Left ventricle myocardium inferior (tissue), 1 donor: ENCODE measurements at regions not wholly inside any gene's neighbourhood (a gene's known extent, or its start where the extent isn't known, plus 50 kb on each side); places are given as distances from the start of the nearest gene placed in this dataset.

Experiments
- DNase-seq: peaks from one replicate; pipeline ENCODE4 v3.0.0-alpha.2; 2020
- H3K27ac ChIP-seq: fragments of 200-600 bp; replicated peaks from 2 replicates; pipeline ENCODE4 v1.8.0; 2021
- H3K27me3 ChIP-seq: fragments of 200-600 bp; 2 replicates; pipeline ENCODE4 v1.8.0; 2021; ENCODE audit warnings: low read depth
- H3K36me3 ChIP-seq: fragments of 200-600 bp; 2 replicates; pipeline ENCODE4 v1.8.0; 2021
- H3K4me1 ChIP-seq: fragments of 200-600 bp; 2 replicates; pipeline ENCODE4 v1.8.0; 2021
- H3K4me3 ChIP-seq: fragments of 200-600 bp; 2 replicates; pipeline ENCODE4 v1.8.0; 2021; ENCODE audit warnings: mild to moderate bottlenecking, moderate library complexity
- H3K9me3 ChIP-seq: fragments of 200-600 bp; replicated peaks from 2 replicates; pipeline ENCODE4 v1.8.0; 2021
- intact Hi-C: fragments of 100-400 bp; cut with micrococcal nuclease; formaldehyde crosslinking; loops from one replicate; pipeline ENCODE4 v1.11.0; 2022
- TF ChIP-seq, protein P1 (sequence below): fragments of 200-600 bp; IDR thresholded peaks from 2 replicates; pipeline ENCODE4 v1.8.0; 2021; ENCODE audit warnings: antibody characterized with exemption, mild to moderate bottlenecking, borderline replicate concordance
- donor health status: DM: no; HTN: yes; CAD: no; lungs with severe emphysema.

- H3K9me3 ChIP-seq, result no peaks in the 10 kb centered on the region
- TF ChIP-seq, protein P1, sequence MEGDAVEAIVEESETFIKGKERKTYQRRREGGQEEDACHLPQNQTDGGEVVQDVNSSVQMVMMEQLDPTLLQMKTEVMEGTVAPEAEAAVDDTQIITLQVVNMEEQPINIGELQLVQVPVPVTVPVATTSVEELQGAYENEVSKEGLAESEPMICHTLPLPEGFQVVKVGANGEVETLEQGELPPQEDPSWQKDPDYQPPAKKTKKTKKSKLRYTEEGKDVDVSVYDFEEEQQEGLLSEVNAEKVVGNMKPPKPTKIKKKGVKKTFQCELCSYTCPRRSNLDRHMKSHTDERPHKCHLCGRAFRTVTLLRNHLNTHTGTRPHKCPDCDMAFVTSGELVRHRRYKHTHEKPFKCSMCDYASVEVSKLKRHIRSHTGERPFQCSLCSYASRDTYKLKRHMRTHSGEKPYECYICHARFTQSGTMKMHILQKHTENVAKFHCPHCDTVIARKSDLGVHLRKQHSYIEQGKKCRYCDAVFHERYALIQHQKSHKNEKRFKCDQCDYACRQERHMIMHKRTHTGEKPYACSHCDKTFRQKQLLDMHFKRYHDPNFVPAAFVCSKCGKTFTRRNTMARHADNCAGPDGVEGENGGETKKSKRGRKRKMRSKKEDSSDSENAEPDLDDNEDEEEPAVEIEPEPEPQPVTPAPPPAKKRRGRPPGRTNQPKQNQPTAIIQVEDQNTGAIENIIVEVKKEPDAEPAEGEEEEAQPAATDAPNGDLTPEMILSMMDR, result no peak
- DNase-seq, result no peak
- intact Hi-C loops, result no loop called here
- H3K4me1 ChIP-seq, result peaks cover 12% of the 10 kb centered on the region
- no peak overlapping the region for H3K4me3 ChIP-seq
- H3K36me3 ChIP-seq, result no peaks in the 10 kb centered on the region
- H3K27ac ChIP-seq, result peak overlapping the region; percentile 2
- H3K27me3 ChIP-seq, result no peaks in the 10 kb centered on the region
Measured at GRCh38 chrX:38862100-38862499, 60.8 kb downstream of the MID1IP1 start.

DNA sequence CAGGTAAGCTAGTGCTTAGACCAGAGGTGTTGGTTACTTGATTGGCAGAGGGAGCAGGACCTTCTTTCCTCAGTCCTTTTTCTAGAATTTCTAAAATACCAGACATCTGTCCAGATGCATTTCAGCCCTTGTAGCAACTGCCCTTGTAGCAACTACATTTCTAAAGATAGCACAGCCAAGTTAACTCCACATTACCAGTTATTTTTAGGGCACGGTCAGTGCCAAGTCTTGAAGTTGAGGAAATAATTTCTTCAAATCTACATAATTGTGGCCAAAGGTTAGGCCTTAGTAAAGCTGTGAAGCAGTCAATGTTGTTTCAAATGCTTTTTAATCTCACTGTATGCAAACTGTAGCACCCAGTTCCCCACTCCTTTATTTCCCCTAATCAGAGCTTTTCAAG, 62.9 kb downstream of the MID1IP1 start:
- no peaks in the 10 kb centered on the region for H3K27me3 ChIP-seq
- TF ChIP-seq, protein P1, result no peak
- peaks cover 21% of the 10 kb centered on the region for H3K4me1 ChIP-seq
- no peaks in the 10 kb centered on the region for H3K36me3 ChIP-seq
- H3K4me3 ChIP-seq, result no peak overlapping the region
- H3K9me3 ChIP-seq, result no peaks in the 10 kb centered on the region
- no peak for DNase-seq
- intact Hi-C loops, result no loop called here
- H3K27ac ChIP-seq, result peak overlapping the region; percentile 69

GRCh38 chrX:38868321-38868720, 67.1 kb downstream of the MID1IP1 start:
- H3K4me1 ChIP-seq, result peaks cover 33% of the 10 kb centered on the region
- H3K27me3 ChIP-seq, result no peaks in the 10 kb centered on the region
- H3K27ac ChIP-seq, result peak overlapping the region; percentile 70
- intact Hi-C loops, result no loop called here
- no peak for DNase-seq
- H3K4me3 ChIP-seq, result no peak overlapping the region
- no peaks in the 10 kb centered on the region for H3K9me3 ChIP-seq
- TF ChIP-seq, protein P1, result no peak
- no peaks in the 10 kb centered on the region for H3K36me3 ChIP-seq

DNA sequence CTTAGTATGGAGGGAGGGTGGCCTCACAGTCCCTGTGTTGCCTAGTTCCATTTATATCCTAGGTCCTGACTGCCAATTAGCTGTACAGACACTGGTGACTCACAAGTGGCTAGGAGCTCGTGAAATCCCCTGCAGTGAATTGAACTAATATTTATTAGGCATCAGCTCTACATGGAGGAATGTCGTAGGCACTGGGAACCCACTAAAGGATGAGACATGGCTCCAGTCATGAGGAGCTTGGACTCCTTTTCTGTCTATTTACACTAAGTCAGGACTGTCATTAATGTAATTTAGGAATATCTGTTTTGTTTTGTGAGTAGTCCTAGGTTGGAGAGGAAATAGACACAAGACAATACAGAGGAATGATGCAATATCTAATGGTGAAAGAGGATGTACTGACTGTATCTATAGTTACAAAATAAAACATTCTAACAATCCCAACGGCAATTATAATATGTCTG, 67.7 kb downstream of the MID1IP1 start:
- Histone ChIP-seq H3K36me3 (no peaks in the 10 kb centered on the region), H3K27ac (peak overlapping the region; percentile 70), H3K4me3 (no peak overlapping the region), H3K4me1 (peaks cover 30% of the 10 kb centered on the region), H3K9me3 (no peaks in the 10 kb centered on the region), H3K27me3 (no peaks in the 10 kb centered on the region)
- intact Hi-C loops, result no loop called here
- no peak for DNase-seq
- TF ChIP-seq, protein P1, result no peak

DNA sequence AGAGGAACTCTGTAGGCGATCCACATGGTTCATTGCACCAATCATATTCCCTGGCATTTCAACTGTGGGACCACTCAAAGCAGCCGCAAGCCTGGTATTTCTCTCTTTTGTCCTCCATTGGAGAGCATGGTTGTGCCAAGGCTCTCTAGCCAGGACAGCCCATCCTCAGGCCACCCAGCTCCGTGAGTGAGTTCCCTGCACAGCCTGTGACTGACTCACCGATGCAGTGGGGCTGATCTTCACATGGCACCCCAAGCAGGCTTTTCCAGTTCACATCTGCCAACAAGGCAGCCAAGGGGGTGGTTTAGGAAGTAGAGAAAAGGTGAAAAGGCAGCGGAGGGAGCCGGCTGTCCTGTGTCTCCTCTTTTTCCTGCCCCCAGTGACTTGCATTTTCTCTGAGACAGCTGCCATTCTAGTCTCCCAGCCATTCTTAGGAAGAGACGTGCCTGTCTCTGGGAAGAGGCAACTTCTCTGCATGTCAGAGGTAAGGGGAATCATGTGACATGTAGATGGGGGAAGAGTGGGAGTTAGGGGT, 69.2 kb downstream of the MID1IP1 start:
- Histone ChIP-seq H3K4me1 (peaks cover 21% of the 10 kb centered on the region), H3K27me3 (no peaks in the 10 kb centered on the region), H3K36me3 (no peaks in the 10 kb centered on the region), H3K9me3 (no peaks in the 10 kb centered on the region), H3K27ac (no peak overlapping the region), H3K4me3 (no peak overlapping the region)
- DNase-seq, result no peak
- intact Hi-C loops, result no loop called here
- TF ChIP-seq, protein P1, result no peak
